Hepatocyte (in vitro differentiated cells): ENCODE measurements at regions not wholly inside any gene's neighbourhood (a gene's known extent, or its start where the extent isn't known, plus 50 kb on each side); places are given as distances from the start of the nearest gene placed in this dataset.

Experiments
- DNase-seq: peaks from one replicate; pipeline ENCODE4 v3.0.0-alpha.2; 2016; ENCODE audit warnings: low spot score
- H2AFZ ChIP-seq: fragments of 200-600 bp; sonication (generic); 2 replicates; pipeline ENCODE4 v1.6.0; 2016; ENCODE audit warnings: antibody characterized with exemption, mild to moderate bottlenecking
- H3K27ac ChIP-seq: fragments of 200-600 bp; sonication (generic); 2 replicates; pipeline ENCODE4 v1.5.1; 2016; ENCODE audit warnings: mild to moderate bottlenecking
- H3K27me3 ChIP-seq: fragments of 200-600 bp; sonication (generic); 2 replicates; pipeline ENCODE4 v1.6.1; 2016
- H3K36me3 ChIP-seq: fragments of 200-600 bp; sonication (generic); replicated peaks from 2 replicates; pipeline ENCODE4 v1.5.1; 2016; ENCODE audit warnings: low read depth; ENCODE audit not compliant: insufficient read depth
- H3K4me1 ChIP-seq: fragments of 200-600 bp; sonication (generic); 2 replicates; pipeline ENCODE4 v1.5.1; 2016; ENCODE audit warnings: mild to moderate bottlenecking, moderate library complexity; ENCODE audit not compliant: insufficient read depth
- H3K4me2 ChIP-seq: fragments of 200-600 bp; sonication (generic); 2 replicates; pipeline ENCODE4 v1.6.0; 2016
- H3K4me3 ChIP-seq: fragments of 200-600 bp; sonication (generic); 2 replicates; pipeline ENCODE4 v1.5.1; 2016; ENCODE audit warnings: mild to moderate bottlenecking
- H3K79me2 ChIP-seq: fragments of 200-600 bp; sonication (generic); 2 replicates; pipeline ENCODE4 v1.6.0; 2017; ENCODE audit warnings: mild to moderate bottlenecking
- H3K9me2 ChIP-seq: fragments of 200-600 bp; sonication (generic); replicated peaks from 2 replicates; pipeline ENCODE4 v1.6.0; 2017; ENCODE audit warnings: mild to moderate bottlenecking; ENCODE audit not compliant: insufficient read depth
- H3K9me3 ChIP-seq: fragments of 200-600 bp; sonication (generic); 2 replicates; pipeline ENCODE4 v1.5.1; 2016; ENCODE audit warnings: low read depth, mild to moderate bottlenecking
- H4K20me1 ChIP-seq: fragments of 200-600 bp; sonication (generic); 2 replicates; pipeline ENCODE4 v1.6.0; 2016; ENCODE audit warnings: mild to moderate bottlenecking; ENCODE audit not compliant: insufficient read depth, poor library complexity, severe bottlenecking
- CTCF ChIP-seq: fragments of 200-600 bp; sonication (generic); IDR thresholded peaks from 2 replicates; pipeline ENCODE4 v1.5.1; 2016; ENCODE audit warnings: antibody characterized with exemption, mild to moderate bottlenecking; ENCODE audit not compliant: poor library complexity
- EZH2 ChIP-seq: fragments of 200-600 bp; sonication (generic); IDR thresholded peaks from 2 replicates; pipeline ENCODE4 v1.6.1; 2016; ENCODE audit warnings: antibody characterized with exemption, mild to moderate bottlenecking, borderline replicate concordance
- EZH2phosphoT487 ChIP-seq: fragments of 200-600 bp; sonication (generic); IDR thresholded peaks from one replicate; pipeline ENCODE4 v1.6.1; 2018; ENCODE audit warnings: antibody characterized with exemption, mild to moderate bottlenecking, low read depth, moderate library complexity; ENCODE audit not compliant: unreplicated experiment, severe bottlenecking
- WGBS: methylation state at CpG from one replicate; pipeline ENCODE4 v1.1.6; 2016; ENCODE audit warnings: low lambda C conversion rate; ENCODE audit errors: missing lambda C conversion rate; 5-methylcytosine and 5-hydroxymethylcytosine counted together

DNA sequence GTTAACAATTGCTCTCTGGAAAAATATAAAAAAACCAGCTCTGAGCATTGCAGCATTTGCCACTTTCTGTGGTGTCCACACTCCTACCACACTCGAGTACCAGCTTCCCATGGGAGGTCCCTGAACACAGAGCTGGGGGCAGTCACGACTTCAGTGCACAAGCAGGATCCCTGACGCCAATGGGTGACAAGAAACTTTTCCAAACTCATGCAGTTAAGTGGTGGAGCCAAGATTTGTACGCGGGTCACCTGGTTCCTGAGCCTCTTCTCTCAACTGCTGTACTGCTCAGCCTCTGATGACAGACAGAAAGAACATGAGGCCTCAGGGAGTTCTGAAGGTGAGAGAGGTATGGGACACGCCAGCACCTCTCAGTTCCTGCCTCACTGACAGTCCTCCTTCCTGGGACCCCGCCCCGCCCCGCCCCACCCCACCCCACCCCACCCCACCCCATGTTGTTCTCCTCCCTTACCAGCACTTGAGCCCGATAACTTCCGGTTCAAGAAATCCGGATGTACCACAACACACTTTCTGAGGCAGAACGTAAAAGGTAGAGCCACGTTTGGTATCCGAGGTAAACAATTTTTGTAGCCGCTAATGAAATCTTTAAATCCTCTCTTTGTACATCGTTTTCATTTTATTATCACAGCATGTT, 287.6 kb downstream of the MYCN start:
- Histone ChIP-seq H3K4me3 (no peak overlapping the region), H3K4me2 (no peak overlapping the region), H4K20me1 (no peaks in the 10 kb centered on the region)

GRCh38 chr2:16226943-16227664, 286.8 kb downstream of the MYCN start:
- H3K79me2 ChIP-seq, result no peaks in the 10 kb centered on the region

More for the DNA sequence above, 287.6 kb downstream of the MYCN start:
- Histone ChIP-seq H3K27me3 (no peaks in the 10 kb centered on the region), H3K9me3 (no peaks in the 10 kb centered on the region), H3K79me2 (no peaks in the 10 kb centered on the region), H3K4me1 (no peaks in the 10 kb centered on the region), H2AFZ (no peak overlapping the region), H3K9me2 (no peaks in the 10 kb centered on the region), H3K36me3 (no peaks in the 10 kb centered on the region), H3K27ac (no peak overlapping the region)
- 90% methylated on average over 13 of the region's 17 CpGs for WGBS
- no peak for DNase-seq
- TF ChIP-seq CTCF (no peak), EZH2 (no peak), EZH2phosphoT487 (no peak)

GRCh38 chr2:16226381-16226780, 286.0 kb downstream of the MYCN start:
- H3K9me3 ChIP-seq, result no peaks in the 10 kb centered on the region
- no peak overlapping the region for H3K27ac ChIP-seq
- no peaks in the 10 kb centered on the region for H4K20me1 ChIP-seq
- no peak overlapping the region for H3K4me2 ChIP-seq
- H3K79me2 ChIP-seq, result no peaks in the 10 kb centered on the region
- no peaks in the 10 kb centered on the region for H3K4me1 ChIP-seq
- H3K36me3 ChIP-seq, result no peaks in the 10 kb centered on the region
- no peaks in the 10 kb centered on the region for H3K27me3 ChIP-seq
- H3K9me2 ChIP-seq, result no peaks in the 10 kb centered on the region
- DNase-seq, result no peak
- no peak for TF ChIP-seq EZH2phosphoT487
- TF ChIP-seq CTCF, result no peak
- TF ChIP-seq EZH2, result no peak
- WGBS, result 86% methylated on average over 3 of the region's 3 CpGs
- no peak overlapping the region for H2AFZ ChIP-seq
- no peak overlapping the region for H3K4me3 ChIP-seq

More at GRCh38 chr2:16226943-16227664, 286.8 kb downstream of the MYCN start:
- no peak for TF ChIP-seq EZH2
- TF ChIP-seq EZH2phosphoT487, result no peak
- TF ChIP-seq CTCF, result no peak
- Histone ChIP-seq H3K9me3 (no peaks in the 10 kb centered on the region), H3K27me3 (no peaks in the 10 kb centered on the region), H3K4me2 (no peak overlapping the region), H4K20me1 (no peaks in the 10 kb centered on the region), H3K36me3 (no peaks in the 10 kb centered on the region), H2AFZ (no peak overlapping the region), H3K4me3 (no peak overlapping the region), H3K4me1 (no peaks in the 10 kb centered on the region), H3K27ac (no peak overlapping the region), H3K9me2 (no peaks in the 10 kb centered on the region)
- DNase-seq, result no peak
- WGBS, result 82% methylated on average over 21 of the region's 21 CpGs
